ENCODE measurements at regions not wholly inside any gene's neighbourhood (a gene's known extent, or its start where the extent isn't known, plus 50 kb on each side); places are given as distances from the start of the nearest gene placed in this dataset.

DNA sequence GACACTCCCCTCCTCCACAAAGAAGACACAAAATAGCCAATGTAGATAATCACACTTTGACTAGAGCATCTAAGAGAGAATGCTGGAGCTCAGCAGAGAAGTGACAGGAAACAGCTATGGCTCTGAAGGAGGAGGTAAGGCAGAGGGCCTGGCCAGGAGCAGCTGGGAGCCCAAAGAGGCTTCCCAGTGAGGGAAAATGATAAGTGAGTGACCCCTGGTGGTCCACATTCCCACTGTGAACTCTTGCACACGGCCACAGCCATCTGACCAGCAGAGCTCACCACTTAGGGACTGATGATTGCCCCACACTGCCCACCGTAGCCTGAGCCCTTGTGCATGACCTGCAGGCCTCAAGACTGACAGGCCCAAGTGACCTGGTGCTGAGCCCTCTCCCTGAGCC, 162.7 kb upstream of the GALNTL6 start:
- no peak for ATAC-seq
- 29% methylated on average over 1 of the region's 2 CpGs for WGBS (ENCODE audit: missing lambda C conversion rate)
- no peak overlapping the region for H3K4me3 ChIP-seq
- POLR2A ChIA-PET = no interaction called here
- H3K9me3 ChIP-seq = no peaks in the 10 kb centered on the region
- H3K27ac ChIP-seq = no peak overlapping the region
- FAIRE-seq = no peak
- CTCF ChIA-PET = no interaction called here
- no peak overlapping the region for H3K4me2 ChIP-seq
- no peak for TF ChIP-seq FOSL2 (IDR thresholded peaks at IDR 0.05)
- no peak for TF ChIP-seq FOSL2 (CRISPR knock-in tag; IDR thresholded peaks at IDR 0.05)
- TF ChIP-seq GATA3 (IDR thresholded peaks at IDR 0.05; ENCODE audit: borderline replicate concordance) = no peak
- TF ChIP-seq BHLHE40 (IDR thresholded peaks at IDR 0.05; ENCODE audit: low read depth, low read length) = no peak
- TF ChIP-seq FOSB (CRISPR knock-in tag; IDR thresholded peaks at IDR 0.05) = no peak
- no peak for TF ChIP-seq HOXB13 (CRISPR knock-in tag; IDR thresholded peaks at IDR 0.05; ENCODE audit: low read depth)
- TF ChIP-seq ZSCAN20 (CRISPR knock-in tag; IDR thresholded peaks at IDR 0.05) = no peak
- no peak for TF ChIP-seq CEBPB (IDR thresholded peaks at IDR 0.05)
- TF ChIP-seq HOXB5 (CRISPR knock-in tag; IDR thresholded peaks at IDR 0.05) = no peak
- TF ChIP-seq EP300 (IDR thresholded peaks at IDR 0.05) = no peak
- TF ChIP-seq ZC3H11A (IDR thresholded peaks at IDR 0.05) = no peak
- no peak for TF ChIP-seq RFX5 (IDR thresholded peaks at IDR 0.05)
- TF ChIP-seq HEYL (CRISPR knock-in tag; IDR thresholded peaks at IDR 0.05) = no peak
- TF ChIP-seq, protein P1, sequence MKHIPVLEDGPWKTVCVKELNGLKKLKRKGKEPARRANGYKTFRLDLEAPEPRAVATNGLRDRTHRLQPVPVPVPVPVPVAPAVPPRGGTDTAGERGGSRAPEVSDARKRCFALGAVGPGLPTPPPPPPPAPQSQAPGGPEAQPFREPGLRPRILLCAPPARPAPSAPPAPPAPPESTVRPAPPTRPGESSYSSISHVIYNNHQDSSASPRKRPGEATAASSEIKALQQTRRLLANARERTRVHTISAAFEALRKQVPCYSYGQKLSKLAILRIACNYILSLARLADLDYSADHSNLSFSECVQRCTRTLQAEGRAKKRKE (CRISPR knock-in tag; IDR thresholded peaks at IDR 0.05; ENCODE audit: low read depth) = no peak
- TF ChIP-seq RAD21 (conservative IDR thresholded peaks at IDR 0.05 in 1 of 2, IDR thresholded peaks at IDR 0.05 in 1 of 2) = no peak
- DNase-seq (ENCODE audit: low read depth in 1 of 2, low spot score in 1 of 2) = no peak
- no peaks in the 10 kb centered on the region for H3K4me1 ChIP-seq

DNA sequence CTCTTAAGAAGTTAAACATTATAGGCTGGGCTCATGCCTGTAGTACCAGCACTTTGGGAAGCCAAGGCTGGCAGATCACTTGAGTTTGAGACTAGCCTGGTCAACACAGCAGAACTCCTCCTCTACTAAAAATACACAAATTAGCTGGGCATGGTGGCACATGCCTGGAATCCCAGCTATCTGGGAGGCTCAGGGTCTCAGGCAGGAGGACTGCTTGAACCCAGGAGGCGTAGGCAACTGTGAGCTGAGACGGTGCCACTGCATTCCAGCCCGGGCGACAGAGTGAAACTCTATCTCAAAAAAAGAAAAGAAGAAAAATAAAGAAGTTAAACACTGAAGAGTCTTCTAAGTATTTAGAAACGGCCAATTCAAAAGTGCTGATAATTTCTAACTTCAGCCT, 164.3 kb upstream of the GALNTL6 start:
- ChIA-PET POLR2A (no interaction called here), CTCF (no interaction called here)
- no peak for FAIRE-seq
- TF ChIP-seq HEYL (CRISPR knock-in tag; IDR thresholded peaks at IDR 0.05) = no peak
- TF ChIP-seq POLR2A (IDR thresholded peaks at IDR 0.05; ENCODE audit: low read length) = no peak
- no peak for TF ChIP-seq FOSB (CRISPR knock-in tag; IDR thresholded peaks at IDR 0.05)
- no peak for TF ChIP-seq HOXB13 (CRISPR knock-in tag; IDR thresholded peaks at IDR 0.05; ENCODE audit: low read depth)
- no peak for TF ChIP-seq NPAS2 (CRISPR knock-in tag; IDR thresholded peaks at IDR 0.05; ENCODE audit: borderline replicate concordance)
- no peak for TF ChIP-seq KDM5A (IDR thresholded peaks at IDR 0.05)
- no peak for TF ChIP-seq CHD4 (IDR thresholded peaks at IDR 0.05; ENCODE audit: borderline replicate concordance)
- TF ChIP-seq, protein P2, sequence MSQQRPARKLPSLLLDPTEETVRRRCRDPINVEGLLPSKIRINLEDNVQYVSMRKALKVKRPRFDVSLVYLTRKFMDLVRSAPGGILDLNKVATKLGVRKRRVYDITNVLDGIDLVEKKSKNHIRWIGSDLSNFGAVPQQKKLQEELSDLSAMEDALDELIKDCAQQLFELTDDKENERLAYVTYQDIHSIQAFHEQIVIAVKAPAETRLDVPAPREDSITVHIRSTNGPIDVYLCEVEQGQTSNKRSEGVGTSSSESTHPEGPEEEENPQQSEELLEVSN (IDR thresholded peaks at IDR 0.05; ENCODE audit: borderline replicate concordance, low read depth) = no peak
- TF ChIP-seq, protein P3, sequence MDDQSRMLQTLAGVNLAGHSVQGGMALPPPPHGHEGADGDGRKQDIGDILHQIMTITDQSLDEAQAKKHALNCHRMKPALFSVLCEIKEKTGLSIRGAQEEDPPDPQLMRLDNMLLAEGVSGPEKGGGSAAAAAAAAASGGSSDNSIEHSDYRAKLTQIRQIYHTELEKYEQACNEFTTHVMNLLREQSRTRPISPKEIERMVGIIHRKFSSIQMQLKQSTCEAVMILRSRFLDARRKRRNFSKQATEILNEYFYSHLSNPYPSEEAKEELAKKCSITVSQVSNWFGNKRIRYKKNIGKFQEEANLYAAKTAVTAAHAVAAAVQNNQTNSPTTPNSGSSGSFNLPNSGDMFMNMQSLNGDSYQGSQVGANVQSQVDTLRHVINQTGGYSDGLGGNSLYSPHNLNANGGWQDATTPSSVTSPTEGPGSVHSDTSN (IDR thresholded peaks at IDR 0.05) = no peak
- TF ChIP-seq MAZ (IDR thresholded peaks at IDR 0.05; ENCODE audit: borderline replicate concordance, low read depth, low read length) = no peak
- TF ChIP-seq EHF (CRISPR knock-in tag; IDR thresholded peaks at IDR 0.05) = no peak
- no peak for TF ChIP-seq HDAC2 (IDR thresholded peaks at IDR 0.05)
- DNase-seq (ENCODE audit: low read depth in 1 of 2, low spot score in 1 of 2) = no peak
- Histone ChIP-seq H3K4me2 (no peak overlapping the region), H3K27ac (no peak overlapping the region), H3K4me1 (no peaks in the 10 kb centered on the region), H3K4me3 (no peak overlapping the region), H3K9me3 (no peaks in the 10 kb centered on the region)
- no peak for ATAC-seq
- 68% methylated on average over 5 of the region's 5 CpGs for WGBS (ENCODE audit: missing lambda C conversion rate)

DNA sequence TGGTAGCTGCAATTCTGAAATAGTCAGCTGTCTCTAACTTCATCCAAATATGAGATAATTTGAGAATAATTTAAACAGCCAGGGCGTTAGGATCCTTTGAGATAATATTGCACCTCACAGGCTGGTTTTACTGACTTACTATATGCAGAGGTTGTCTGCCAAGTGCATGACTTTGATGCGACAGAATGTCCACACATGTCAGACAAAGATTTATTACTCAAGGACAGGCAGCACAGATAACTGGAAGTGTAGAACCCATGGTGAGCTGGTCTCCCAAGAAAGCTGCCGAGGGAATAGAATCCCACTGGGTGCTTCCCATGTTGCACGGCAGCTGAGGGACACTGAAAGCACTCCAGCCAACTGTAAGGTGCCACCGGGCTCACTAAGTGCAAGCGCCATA, 166.2 kb upstream of the GALNTL6 start:
- ATAC-seq = no peak
- no peaks in the 10 kb centered on the region for H3K9me3 ChIP-seq
- no peak overlapping the region for H3K4me2 ChIP-seq
- no peaks in the 10 kb centered on the region for H3K4me1 ChIP-seq
- DNase-seq (ENCODE audit: low read depth in 1 of 2, low spot score in 1 of 2) = no peak
- H3K27ac ChIP-seq = no peak overlapping the region
- ChIA-PET POLR2A (no interaction called here), CTCF (no interaction called here)
- no peak for FAIRE-seq
- no peak overlapping the region for H3K4me3 ChIP-seq
- WGBS (ENCODE audit: missing lambda C conversion rate) = 55% methylated on average over 6 of the region's 6 CpGs
- TF ChIP-seq RCOR1 (IDR thresholded peaks at IDR 0.05; ENCODE audit: low read depth, low read length) (no peak), CBX2 (IDR thresholded peaks at IDR 0.05; ENCODE audit: borderline replicate concordance, low read depth) (no peak), ESRRA (IDR thresholded peaks at IDR 0.05; ENCODE audit: borderline replicate concordance, low read length) (no peak), EP300 (IDR thresholded peaks at IDR 0.05) (no peak), CHD2 (IDR thresholded peaks at IDR 0.05; ENCODE audit: low read length, partially characterized antibody) (no peak), EHMT2 (IDR thresholded peaks at IDR 0.05; ENCODE audit: low read depth) (no peak), KDM5A (IDR thresholded peaks at IDR 0.05) (no peak), ZSCAN20 (CRISPR knock-in tag; IDR thresholded peaks at IDR 0.05) (no peak)
- TF ChIP-seq, protein P4, sequence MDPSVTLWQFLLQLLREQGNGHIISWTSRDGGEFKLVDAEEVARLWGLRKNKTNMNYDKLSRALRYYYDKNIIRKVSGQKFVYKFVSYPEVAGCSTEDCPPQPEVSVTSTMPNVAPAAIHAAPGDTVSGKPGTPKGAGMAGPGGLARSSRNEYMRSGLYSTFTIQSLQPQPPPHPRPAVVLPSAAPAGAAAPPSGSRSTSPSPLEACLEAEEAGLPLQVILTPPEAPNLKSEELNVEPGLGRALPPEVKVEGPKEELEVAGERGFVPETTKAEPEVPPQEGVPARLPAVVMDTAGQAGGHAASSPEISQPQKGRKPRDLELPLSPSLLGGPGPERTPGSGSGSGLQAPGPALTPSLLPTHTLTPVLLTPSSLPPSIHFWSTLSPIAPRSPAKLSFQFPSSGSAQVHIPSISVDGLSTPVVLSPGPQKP (IDR thresholded peaks at IDR 0.05; ENCODE audit: low read depth, low read length) = no peak
- TF ChIP-seq, protein P5, sequence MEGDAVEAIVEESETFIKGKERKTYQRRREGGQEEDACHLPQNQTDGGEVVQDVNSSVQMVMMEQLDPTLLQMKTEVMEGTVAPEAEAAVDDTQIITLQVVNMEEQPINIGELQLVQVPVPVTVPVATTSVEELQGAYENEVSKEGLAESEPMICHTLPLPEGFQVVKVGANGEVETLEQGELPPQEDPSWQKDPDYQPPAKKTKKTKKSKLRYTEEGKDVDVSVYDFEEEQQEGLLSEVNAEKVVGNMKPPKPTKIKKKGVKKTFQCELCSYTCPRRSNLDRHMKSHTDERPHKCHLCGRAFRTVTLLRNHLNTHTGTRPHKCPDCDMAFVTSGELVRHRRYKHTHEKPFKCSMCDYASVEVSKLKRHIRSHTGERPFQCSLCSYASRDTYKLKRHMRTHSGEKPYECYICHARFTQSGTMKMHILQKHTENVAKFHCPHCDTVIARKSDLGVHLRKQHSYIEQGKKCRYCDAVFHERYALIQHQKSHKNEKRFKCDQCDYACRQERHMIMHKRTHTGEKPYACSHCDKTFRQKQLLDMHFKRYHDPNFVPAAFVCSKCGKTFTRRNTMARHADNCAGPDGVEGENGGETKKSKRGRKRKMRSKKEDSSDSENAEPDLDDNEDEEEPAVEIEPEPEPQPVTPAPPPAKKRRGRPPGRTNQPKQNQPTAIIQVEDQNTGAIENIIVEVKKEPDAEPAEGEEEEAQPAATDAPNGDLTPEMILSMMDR (IDR thresholded peaks at IDR 0.05) = no peak
- TF ChIP-seq, protein P1 (CRISPR knock-in tag; IDR thresholded peaks at IDR 0.05; ENCODE audit: low read depth) = no peak

Measured in A549 (cell line).